Pancreas (tissue), 10 donors: ENCODE measurements at regions not wholly inside any gene's neighbourhood (a gene's known extent, or its start where the extent isn't known, plus 50 kb on each side); places are given as distances from the start of the nearest gene placed in this dataset.

Source experiments
- ATAC-seq, 4 donors: fragments of 200-7000 bp; cut with Tn5 transposase; one replicate each; pipeline versions ENCODE4 v1.8.0 to v1.9.1; 2020; ENCODE audit warnings: mild to moderate bottlenecking in 4 of 4, moderate library complexity in 4 of 4
- DNase-seq, 6 donors: peaks; one replicate each; pipeline ENCODE4 v3.0.0-alpha.2; 2020
- FAIRE-seq: peaks from 2 replicates; lab custom pipeline; 2012; peaks lifted over from hg19 to GRCh38; lab: Jason Lieb, UNC
- H3K27ac ChIP-seq, 4 donors: fragments of 200-600 bp; sonication (generic); 1 replicate in 3 of 4; 2 replicates in 1 of 4; pipeline versions ENCODE4 v1.5.0 to v1.8.0; 2020
- H3K27me3 ChIP-seq, 4 donors: fragments of 200-600 bp; one replicate each; pipeline ENCODE4 v1.8.0; 2021
- H3K36me3 ChIP-seq, 3 donors: fragments of 200-600 bp; sonication (generic) in 1 of 3; one replicate each; pipeline versions ENCODE4 v1.5.0 to v1.8.0; 2020 to 2021
- H3K4me1 ChIP-seq, 3 donors: fragments of 200-600 bp; one replicate each; pipeline ENCODE4 v1.8.0; 2021
- H3K4me3 ChIP-seq, 4 donors: fragments of 200-600 bp; sonication (generic) in 2 of 4; one replicate each; pipeline versions ENCODE4 v1.5.0 to v1.8.0; 2020 to 2021
- H3K9me3 ChIP-seq, 4 donors: fragments of 200-600 bp; one replicate each; pipeline ENCODE4 v1.8.0; 2021
- WGBS, 2 donors: extraction: QIAGEN DNeasy Blood & Tissue Kit; methylation state at CpG; one replicate each; pipeline ENCODE4 v1.1.7; 2013; 5-methylcytosine and 5-hydroxymethylcytosine counted together
- intact Hi-C, 3 donors: fragments of 100-400 bp; cut with DNase I; formaldehyde crosslinking; loops; one replicate each; pipeline versions ENCODE4 v1.11.1 to v1.14.2; 2022
- TF ChIP-seq, protein P1 (sequence below), 4 donors: fragments of 200-600 bp; sonication (generic) in 3 of 4; IDR thresholded peaks; one replicate each; pipeline versions ENCODE4 v1.5.0 to v1.8.0; 2021; ENCODE audit warnings: antibody characterized with exemption in 4 of 4
- donor health status: healthy with polysubstance abuse.
- donor health status: DM: no; HTN: no; CAD: no; lungs with moderate emphysema.
- donor health status: DM: no; HTN: no; CAD: no.
- donor health status: control.
- donor health status: control.
- donor health status: Bipolar disorder and iron deficiency.
- donor health status: DM: yes; HTN: yes; CAD: no.
- donor health status: DM: no; HTN: no; CAD: no.
- donor health status: DM: no; HTN: no; CAD: no.
- donor health status: DM: yes; HTN: yes; CAD: no.

DNA sequence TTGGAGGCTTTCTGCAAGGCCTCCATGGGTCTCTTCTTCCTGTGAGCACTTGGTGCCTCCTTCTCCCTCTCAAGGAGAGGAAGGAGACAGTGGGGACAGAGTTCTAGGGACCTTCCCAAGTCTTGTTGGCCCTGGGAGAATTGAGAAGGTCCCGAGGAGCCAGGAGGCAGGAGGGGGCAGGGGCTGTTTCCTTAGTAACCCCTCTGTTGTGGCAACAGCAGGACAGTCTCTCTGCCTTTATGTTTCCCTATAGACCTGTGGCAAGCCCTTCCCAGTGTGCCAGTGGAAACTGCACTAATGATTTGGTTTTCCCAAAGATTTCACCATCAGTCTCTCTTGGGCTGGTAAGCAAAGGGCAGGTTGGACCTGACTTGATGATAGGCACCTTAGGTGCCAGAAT, 87.8 kb upstream of the GALNT15 start:
- ATAC-seq (no peak), DNase-seq (no peak), FAIRE-seq (no peak)
- H3K4me3 ChIP-seq, result no peak overlapping the region
- H3K27me3 ChIP-seq, result no peaks in the 10 kb centered on the region
- 53 to 71% methylated on average over 1 of the region's 1 CpG for WGBS, 2 donors
- no peak overlapping the region for H3K27ac ChIP-seq
- no peaks in the 10 kb centered on the region for H3K36me3 ChIP-seq
- intact Hi-C loops, result no loop called here
- no peaks in the 10 kb centered on the region for H3K4me1 ChIP-seq
- TF ChIP-seq, protein P1, sequence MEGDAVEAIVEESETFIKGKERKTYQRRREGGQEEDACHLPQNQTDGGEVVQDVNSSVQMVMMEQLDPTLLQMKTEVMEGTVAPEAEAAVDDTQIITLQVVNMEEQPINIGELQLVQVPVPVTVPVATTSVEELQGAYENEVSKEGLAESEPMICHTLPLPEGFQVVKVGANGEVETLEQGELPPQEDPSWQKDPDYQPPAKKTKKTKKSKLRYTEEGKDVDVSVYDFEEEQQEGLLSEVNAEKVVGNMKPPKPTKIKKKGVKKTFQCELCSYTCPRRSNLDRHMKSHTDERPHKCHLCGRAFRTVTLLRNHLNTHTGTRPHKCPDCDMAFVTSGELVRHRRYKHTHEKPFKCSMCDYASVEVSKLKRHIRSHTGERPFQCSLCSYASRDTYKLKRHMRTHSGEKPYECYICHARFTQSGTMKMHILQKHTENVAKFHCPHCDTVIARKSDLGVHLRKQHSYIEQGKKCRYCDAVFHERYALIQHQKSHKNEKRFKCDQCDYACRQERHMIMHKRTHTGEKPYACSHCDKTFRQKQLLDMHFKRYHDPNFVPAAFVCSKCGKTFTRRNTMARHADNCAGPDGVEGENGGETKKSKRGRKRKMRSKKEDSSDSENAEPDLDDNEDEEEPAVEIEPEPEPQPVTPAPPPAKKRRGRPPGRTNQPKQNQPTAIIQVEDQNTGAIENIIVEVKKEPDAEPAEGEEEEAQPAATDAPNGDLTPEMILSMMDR (IDR thresholded peaks at IDR 0.05), result no peak
- H3K9me3 ChIP-seq, result no peaks in the 10 kb centered on the region

GRCh38 chr3:16088496-16088895, 86.0 kb upstream of the GALNT15 start:
- Histone ChIP-seq H3K27me3 (no peaks in the 10 kb centered on the region), H3K36me3 (no peaks in the 10 kb centered on the region), H3K9me3 (no peaks in the 10 kb centered on the region), H3K4me1 (no peaks in the 10 kb centered on the region), H3K27ac (no peak overlapping the region), H3K4me3 (no peak overlapping the region)
- 87 to 96% methylated on average over 1 of the region's 1 CpG for WGBS, 2 donors
- intact Hi-C loops, result no loop called here
- DNase-seq, result no peak
- TF ChIP-seq, protein P1 (IDR thresholded peaks at IDR 0.05), result no peak
- no peak for FAIRE-seq
- ATAC-seq, result no peak

GRCh38 chr3:16089521-16089920, 85.0 kb upstream of the GALNT15 start:
- no peak for DNase-seq
- no peak for FAIRE-seq
- intact Hi-C loops, result no loop called here
- Histone ChIP-seq H3K4me3 (no peak overlapping the region), H3K36me3 (no peaks in the 10 kb centered on the region), H3K27me3 (no peaks in the 10 kb centered on the region), H3K9me3 (no peaks in the 10 kb centered on the region), H3K27ac (no peak overlapping the region), H3K4me1 (no peaks in the 10 kb centered on the region)
- TF ChIP-seq, protein P1 (IDR thresholded peaks at IDR 0.05), result no peak
- no peak for ATAC-seq
- WGBS, 2 donors, result 96% methylated on average over 1 of the region's 1 CpG

GRCh38 chr3:16090024-16090423, 84.5 kb upstream of the GALNT15 start:
- Histone ChIP-seq H3K9me3 (no peaks in the 10 kb centered on the region), H3K36me3 (no peaks in the 10 kb centered on the region), H3K4me3 (no peak overlapping the region), H3K27ac (no peak overlapping the region), H3K4me1 (no peaks in the 10 kb centered on the region), H3K27me3 (no peaks in the 10 kb centered on the region)
- ATAC-seq (peak; percentile 35 to 77 (median 56)), FAIRE-seq (no peak), DNase-seq (peak in 2 of 6 donors; percentile 15 to 21)
- TF ChIP-seq, protein P1 (IDR thresholded peaks at IDR 0.05), result no peak
- 17 to 18% methylated on average over 1 of the region's 1 CpG for whole genome bisulfite sequencing, 2 donors
- intact Hi-C loops, result no loop called here

DNA sequence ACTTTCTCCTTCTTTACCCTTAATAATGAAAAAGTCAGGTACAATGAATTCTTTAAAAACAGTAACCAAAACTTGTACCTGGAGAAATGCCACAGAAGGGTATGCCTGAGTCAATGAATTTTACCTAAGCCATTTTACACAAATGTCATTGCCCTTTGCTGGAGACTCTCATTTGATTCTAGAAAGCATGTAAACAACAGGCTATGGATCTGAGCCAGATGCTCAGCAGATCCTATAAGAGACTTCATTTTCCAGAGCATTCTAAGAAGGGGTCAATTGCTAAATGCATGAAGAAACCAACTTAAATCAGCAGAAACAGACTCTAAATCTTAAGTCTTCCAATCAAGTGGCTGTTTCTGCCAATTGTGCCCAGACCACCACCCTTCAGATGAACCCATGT, 83.8 kb upstream of the GALNT15 start:
- Histone ChIP-seq H3K4me1 (no peaks in the 10 kb centered on the region), H3K27ac (no peak overlapping the region), H3K9me3 (no peaks in the 10 kb centered on the region), H3K27me3 (no peaks in the 10 kb centered on the region), H3K36me3 (no peaks in the 10 kb centered on the region), H3K4me3 (no peak overlapping the region)
- ATAC-seq, result no peak
- intact Hi-C loops, result no loop called here
- FAIRE-seq, result no peak
- TF ChIP-seq, protein P1 (IDR thresholded peaks at IDR 0.05), result no peak
- no peak for DNase-seq
